Calu3 (cell line): ENCODE measurements at regions not wholly inside any gene's neighbourhood (a gene's known extent, or its start where the extent isn't known, plus 50 kb on each side); places are given as distances from the start of the nearest gene placed in this dataset.

ENCODE experiments used
- BruUV-seq: library from RNA; stranded (reverse); fragments of 400-500 nt; replicated peaks from 2 replicates; lab custom pipeline; 2021; lab: Mats Ljungman, UMichigan
- CTCF ChIA-PET: fragments of 300-600 bp; sonication (Branson Sonifier 250); formaldehyde crosslinking; loops from one replicate; lab custom pipeline; 2022; ENCODE audit warnings: antibody characterized with exemption; lab: Charles Lee
- DNase-seq: peaks from one replicate; pipeline ENCODE4 v3.0.0; 2022
- H3K27ac Mint-ChIP-seq: one replicate; pipeline ENCODE4 v1.8.0; 2022; ENCODE audit warnings: mixed read lengths; ENCODE audit not compliant: unreplicated experiment
- H3K27me3 Mint-ChIP-seq: one replicate; pipeline ENCODE4 v1.8.0; 2022; ENCODE audit warnings: mixed read lengths; ENCODE audit not compliant: unreplicated experiment
- H3K36me3 Mint-ChIP-seq: one replicate; pipeline ENCODE4 v1.8.0; 2022; ENCODE audit warnings: mild to moderate bottlenecking, moderate library complexity, mixed read lengths; ENCODE audit not compliant: insufficient read depth, unreplicated experiment
- H3K4me1 Mint-ChIP-seq: one replicate; pipeline ENCODE4 v1.8.0; 2022; ENCODE audit warnings: mild to moderate bottlenecking, low read depth, mixed read lengths; ENCODE audit not compliant: unreplicated experiment
- H3K4me3 Mint-ChIP-seq: one replicate; pipeline ENCODE4 v1.8.0; 2022; ENCODE audit warnings: mild to moderate bottlenecking, low read depth, moderate library complexity, mixed read lengths; ENCODE audit not compliant: unreplicated experiment
- H3K9me3 Mint-ChIP-seq: one replicate; pipeline ENCODE4 v1.8.0; 2022; ENCODE audit warnings: low read depth, mixed read lengths; ENCODE audit not compliant: unreplicated experiment
- CTCF ChIP-seq: fragments of 200-600 bp; IDR thresholded peaks from one replicate; pipeline ENCODE4 v1.8.0; 2022; ENCODE audit warnings: antibody characterized with exemption; ENCODE audit not compliant: unreplicated experiment
- intact Hi-C: fragments of 100-400 bp; cut with micrococcal nuclease; formaldehyde crosslinking; loops from one replicate; pipeline ENCODE4 v1.10.0; 2022; ENCODE audit not compliant: unreplicated experiment

- no peak for TF ChIP-seq CTCF
- Mint-ChIP-seq H3K27ac (peak overlapping the region; percentile 95), H3K36me3 (peaks cover 15% of the 10 kb centered on the region), H3K27me3 (no peaks in the 10 kb centered on the region), H3K4me1 (peaks cover 54% of the 10 kb centered on the region), H3K9me3 (no peaks in the 10 kb centered on the region), H3K4me3 (no peak overlapping the region)
- intact Hi-C loops: no loop called here
- no peak for DNase-seq
- CTCF ChIA-PET: no interaction called here
- no TSS peak for BruUV-seq
Measured at GRCh38 chr10:3481496-3481895, 303.5 kb downstream of the KLF6 start.

GRCh38 chr10:3480990-3481315 lies 304.1 kb downstream of the KLF6 start:
- Mint-ChIP-seq H3K36me3 (peaks cover 11% of the 10 kb centered on the region), H3K27ac (no peak overlapping the region), H3K4me3 (no peak overlapping the region), H3K9me3 (no peaks in the 10 kb centered on the region), H3K4me1 (peaks cover 54% of the 10 kb centered on the region), H3K27me3 (no peaks in the 10 kb centered on the region)
- BruUV-seq: no TSS peak
- CTCF ChIA-PET: interaction anchor here (0.6 kb wide), 1 partner anchor 308 kb away, joined by 5 read pairs; the partner anchor contains the start of gene PITRM1
- intact Hi-C loops: no loop called here
- no peak for TF ChIP-seq CTCF
- no peak for DNase-seq

GRCh38 chr10:3480281-3480989 lies 304.6 kb downstream of the KLF6 start:
- CTCF ChIA-PET: interaction anchor here (0.6 kb wide), 1 partner anchor 308 kb away, joined by 5 read pairs; the partner anchor contains the start of gene PITRM1
- BruUV-seq: no TSS peak
- Mint-ChIP-seq H3K4me1 (peaks cover 50% of the 10 kb centered on the region), H3K4me3 (no peak overlapping the region), H3K27me3 (no peaks in the 10 kb centered on the region), H3K27ac (no peak overlapping the region), H3K9me3 (no peaks in the 10 kb centered on the region), H3K36me3 (peaks cover 11% of the 10 kb centered on the region)
- intact Hi-C loops: no loop called here
- TF ChIP-seq CTCF: no peak
- DNase-seq: no peak

- no peaks in the 10 kb centered on the region for H3K9me3 Mint-ChIP-seq
- no peak overlapping the region for H3K27ac Mint-ChIP-seq
- TF ChIP-seq CTCF: no peak
- H3K4me3 Mint-ChIP-seq: no peak overlapping the region
- H3K4me1 Mint-ChIP-seq: peaks cover 48% of the 10 kb centered on the region
- no TSS peak for BruUV-seq
- intact Hi-C loops: loop anchor here (10.0 kb wide), 1 partner anchor 46 kb away; no protein-coding TSS in a partner anchor
- CTCF ChIA-PET: no interaction called here
- H3K27me3 Mint-ChIP-seq: no peaks in the 10 kb centered on the region
- peaks cover 11% of the 10 kb centered on the region for H3K36me3 Mint-ChIP-seq
- DNase-seq: no peak
Measured at GRCh38 chr10:3478632-3479240, 306.2 kb upstream of the PITRM1 start.
